GM23338 (cell line): ENCODE measurements at regions not wholly inside any gene's neighbourhood (a gene's known extent, or its start where the extent isn't known, plus 50 kb on each side); places are given as distances from the start of the nearest gene placed in this dataset.

Source experiments
- ATAC-seq: fragments of 200-7000 bp; cut with Tn5 transposase; 3 replicates; pipeline ENCODE4 v1.9.1; 2020
- DNase-seq: peaks from one replicate; pipeline ENCODE4 v3.0.0-alpha.2; 2015; ENCODE audit warnings: low spot score
- H2AFZ ChIP-seq: fragments of 200-600 bp; sonication (generic); 2 replicates; pipeline ENCODE4 v1.8.0; 2016; ENCODE audit warnings: antibody characterized with exemption, mild to moderate bottlenecking, moderate library complexity
- H3F3A ChIP-seq: fragments of 200-600 bp; sonication (generic); replicated peaks from 2 replicates; pipeline ENCODE4 v1.8.0; 2017; ENCODE audit warnings: antibody characterized with exemption, mixed run types, low read depth
- H3K27ac ChIP-seq: fragments of 200-600 bp; sonication (generic); 2 replicates; pipeline ENCODE4 v1.6.1; 2016; ENCODE audit warnings: low read depth
- H3K27me3 ChIP-seq: fragments of 200-600 bp; sonication (generic); 2 replicates; pipeline ENCODE4 v1.8.0; 2016; ENCODE audit warnings: mild to moderate bottlenecking, mixed run types, moderate library complexity; ENCODE audit not compliant: insufficient read depth
- H3K36me3 ChIP-seq: fragments of 200-600 bp; sonication (generic); 2 replicates; pipeline ENCODE4 v1.8.0; 2016; ENCODE audit warnings: mild to moderate bottlenecking; ENCODE audit not compliant: insufficient read depth
- H3K4me1 ChIP-seq: fragments of 200-600 bp; sonication (generic); 2 replicates; pipeline ENCODE4 v1.8.0; 2016; ENCODE audit warnings: mild to moderate bottlenecking, moderate library complexity; ENCODE audit not compliant: insufficient read depth
- H3K4me2 ChIP-seq: fragments of 200-600 bp; sonication (generic); 2 replicates; pipeline ENCODE4 v1.7.1; 2017; ENCODE audit warnings: mixed run types
- H3K4me3 ChIP-seq: fragments of 200-600 bp; sonication (generic); 2 replicates; pipeline ENCODE4 v1.6.1; 2016; ENCODE audit warnings: mixed run types
- H3K79me2 ChIP-seq: fragments of 200-600 bp; sonication (generic); replicated peaks from 2 replicates; pipeline ENCODE4 v1.8.0; 2017; ENCODE audit warnings: mild to moderate bottlenecking; ENCODE audit not compliant: insufficient read depth
- H3K9me2 ChIP-seq: fragments of 200-600 bp; sonication (generic); 2 replicates; pipeline ENCODE4 v1.8.0; 2017; ENCODE audit not compliant: insufficient read depth
- H4K20me1 ChIP-seq: fragments of 200-600 bp; sonication (generic); replicated peaks from 2 replicates; pipeline ENCODE4 v1.8.0; 2017; ENCODE audit warnings: mild to moderate bottlenecking; ENCODE audit not compliant: insufficient read depth
- H3K27ac Mint-ChIP-seq: 2 replicates; pipeline ENCODE4 v1.8.0; 2020; ENCODE audit warnings: inconsistent platforms, mild to moderate bottlenecking, moderate library complexity, mixed read lengths
- H3K27me3 Mint-ChIP-seq: 3 replicates; pipeline ENCODE4 v1.8.0; 2022; ENCODE audit warnings: low read depth, mild to moderate bottlenecking, moderate library complexity, mixed read lengths, inconsistent platforms; ENCODE audit not compliant: insufficient read depth, poor library complexity
- H3K36me3 Mint-ChIP-seq: 3 replicates; pipeline ENCODE4 v1.8.0; 2021; ENCODE audit warnings: low read depth, mild to moderate bottlenecking, inconsistent platforms, moderate library complexity, mixed read lengths
- H3K4me1 Mint-ChIP-seq: 3 replicates; pipeline ENCODE4 v1.8.0; 2020; ENCODE audit warnings: mild to moderate bottlenecking, inconsistent platforms, mixed read lengths
- H3K4me3 Mint-ChIP-seq: 3 replicates; pipeline ENCODE4 v1.8.0; 2021; ENCODE audit warnings: moderate library complexity, mild to moderate bottlenecking, inconsistent platforms, mixed read lengths
- H3K9me3 Mint-ChIP-seq: 3 replicates; pipeline ENCODE4 v1.8.0; 2020; ENCODE audit warnings: moderate library complexity, mild to moderate bottlenecking, inconsistent platforms, mixed read lengths
- CREB1 ChIP-seq: fragments of 250-450 bp; sonication (Bioruptor Pico); IDR thresholded peaks from 2 replicates; pipeline ENCODE4 v1.5.0; 2020; ENCODE audit warnings: low read depth, mild to moderate bottlenecking, moderate library complexity
- EZH2 ChIP-seq: fragments of 200-600 bp; sonication (generic); IDR thresholded peaks from one replicate; pipeline ENCODE4 v1.8.0; 2017; ENCODE audit warnings: antibody characterized with exemption, mild to moderate bottlenecking, low read depth; ENCODE audit not compliant: unreplicated experiment
- EZH2phosphoT487 ChIP-seq: fragments of 200-600 bp; sonication (generic); IDR thresholded peaks from one replicate; pipeline ENCODE4 v1.8.1; 2018; ENCODE audit warnings: antibody characterized with exemption; ENCODE audit not compliant: unreplicated experiment
- JUNB ChIP-seq: IDR thresholded peaks from one replicate; pipeline ENCODE4 v1.6.1; 2016; ENCODE audit warnings: antibody characterized with exemption; ENCODE audit not compliant: unreplicated experiment
- NANOG ChIP-seq: IDR thresholded peaks from 2 replicates; pipeline ENCODE4 v1.6.1; 2016; ENCODE audit warnings: antibody characterized with exemption, borderline replicate concordance
- POLR2AphosphoS5 ChIP-seq: IDR thresholded peaks from 2 replicates; pipeline ENCODE4 v1.6.1; 2016; ENCODE audit warnings: antibody characterized with exemption, low read depth
- STAT1 ChIP-seq: IDR thresholded peaks from one replicate; pipeline ENCODE4 v1.6.1; 2016; ENCODE audit warnings: antibody characterized with exemption; ENCODE audit not compliant: unreplicated experiment
- ZNF114 ChIP-seq: fragments of 250-450 bp; sonication (Bioruptor Pico); IDR thresholded peaks from 2 replicates; pipeline ENCODE4 v1.5.0; 2020; ENCODE audit warnings: mild to moderate bottlenecking, moderate library complexity
- ZNF331 ChIP-seq: fragments of 250-450 bp; sonication (Bioruptor Pico); IDR thresholded peaks from 2 replicates; pipeline ENCODE4 v1.5.0; 2020; ENCODE audit warnings: low read depth, mild to moderate bottlenecking, moderate library complexity
- TF ChIP-seq, protein P1 (sequence below), 2 experiments: fragments of 200-600 bp in 1 of 2; sonication (generic) in 1 of 2; conservative IDR thresholded peaks; 2 replicates each; pipeline versions ENCODE4 v1.5.1 to v1.6.1; 2016 to 2017; ENCODE audit warnings: antibody characterized with exemption in 2 of 2, low read depth in 2 of 2, mild to moderate bottlenecking in 2 of 2, moderate library complexity in 1 of 2
- TF ChIP-seq, protein P2 (sequence below): fragments of 250-450 bp; sonication (Bioruptor Pico); IDR thresholded peaks from 2 replicates; pipeline ENCODE4 v1.5.0; 2020; ENCODE audit warnings: mild to moderate bottlenecking, moderate library complexity
- TF ChIP-seq, protein P3 (sequence below): IDR thresholded peaks from 2 replicates; pipeline ENCODE4 v1.6.1; 2016; ENCODE audit warnings: antibody characterized with exemption
- TF ChIP-seq, protein P4 (sequence below): IDR thresholded peaks from one replicate; pipeline ENCODE4 v1.6.1; 2018; ENCODE audit warnings: antibody characterized with exemption; ENCODE audit not compliant: unreplicated experiment

DNA sequence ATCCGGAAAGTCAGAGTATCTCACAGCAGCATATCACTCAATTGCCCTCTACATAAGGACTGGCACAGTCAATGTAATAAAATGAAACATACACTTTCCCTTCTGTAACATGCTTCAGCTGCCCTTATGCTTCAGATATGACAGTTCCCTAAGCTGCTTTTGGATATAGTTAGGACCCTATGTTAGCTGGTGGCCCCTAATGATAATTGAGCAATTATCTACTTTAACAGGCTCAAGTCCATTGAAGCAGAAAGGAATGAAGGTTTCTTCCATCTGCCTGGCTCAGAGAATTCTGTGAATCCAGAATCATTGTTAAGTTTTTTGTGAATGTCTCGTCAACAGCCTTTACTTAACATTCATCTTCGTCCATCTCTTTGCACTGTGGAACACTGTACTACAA is 951.2 kb upstream of the DIAPH2 start:
- Histone ChIP-seq H3K4me1 (no peaks in the 10 kb centered on the region), H3K4me2 (no peak overlapping the region), H3K27ac (no peak overlapping the region), H4K20me1 (no peaks in the 10 kb centered on the region), H3K36me3 (no peaks in the 10 kb centered on the region), H3F3A (no peaks in the 10 kb centered on the region), H3K4me3 (no peak overlapping the region), H3K79me2 (no peaks in the 10 kb centered on the region), H3K9me2 (no peaks in the 10 kb centered on the region), H3K27me3 (no peaks in the 10 kb centered on the region), H2AFZ (no peak overlapping the region)
- TF ChIP-seq ZNF114 (CRISPR knock-in tag) = no peak
- TF ChIP-seq, protein P1, sequence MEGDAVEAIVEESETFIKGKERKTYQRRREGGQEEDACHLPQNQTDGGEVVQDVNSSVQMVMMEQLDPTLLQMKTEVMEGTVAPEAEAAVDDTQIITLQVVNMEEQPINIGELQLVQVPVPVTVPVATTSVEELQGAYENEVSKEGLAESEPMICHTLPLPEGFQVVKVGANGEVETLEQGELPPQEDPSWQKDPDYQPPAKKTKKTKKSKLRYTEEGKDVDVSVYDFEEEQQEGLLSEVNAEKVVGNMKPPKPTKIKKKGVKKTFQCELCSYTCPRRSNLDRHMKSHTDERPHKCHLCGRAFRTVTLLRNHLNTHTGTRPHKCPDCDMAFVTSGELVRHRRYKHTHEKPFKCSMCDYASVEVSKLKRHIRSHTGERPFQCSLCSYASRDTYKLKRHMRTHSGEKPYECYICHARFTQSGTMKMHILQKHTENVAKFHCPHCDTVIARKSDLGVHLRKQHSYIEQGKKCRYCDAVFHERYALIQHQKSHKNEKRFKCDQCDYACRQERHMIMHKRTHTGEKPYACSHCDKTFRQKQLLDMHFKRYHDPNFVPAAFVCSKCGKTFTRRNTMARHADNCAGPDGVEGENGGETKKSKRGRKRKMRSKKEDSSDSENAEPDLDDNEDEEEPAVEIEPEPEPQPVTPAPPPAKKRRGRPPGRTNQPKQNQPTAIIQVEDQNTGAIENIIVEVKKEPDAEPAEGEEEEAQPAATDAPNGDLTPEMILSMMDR (conservative IDR thresholded peaks at IDR 0.05; ENCODE audit: low read depth in 2 of 2) = no peak
- no peak for TF ChIP-seq ZNF331 (CRISPR knock-in tag)
- TF ChIP-seq EZH2 = no peak
- TF ChIP-seq STAT1 = no peak
- TF ChIP-seq JUNB = no peak
- TF ChIP-seq, protein P2, sequence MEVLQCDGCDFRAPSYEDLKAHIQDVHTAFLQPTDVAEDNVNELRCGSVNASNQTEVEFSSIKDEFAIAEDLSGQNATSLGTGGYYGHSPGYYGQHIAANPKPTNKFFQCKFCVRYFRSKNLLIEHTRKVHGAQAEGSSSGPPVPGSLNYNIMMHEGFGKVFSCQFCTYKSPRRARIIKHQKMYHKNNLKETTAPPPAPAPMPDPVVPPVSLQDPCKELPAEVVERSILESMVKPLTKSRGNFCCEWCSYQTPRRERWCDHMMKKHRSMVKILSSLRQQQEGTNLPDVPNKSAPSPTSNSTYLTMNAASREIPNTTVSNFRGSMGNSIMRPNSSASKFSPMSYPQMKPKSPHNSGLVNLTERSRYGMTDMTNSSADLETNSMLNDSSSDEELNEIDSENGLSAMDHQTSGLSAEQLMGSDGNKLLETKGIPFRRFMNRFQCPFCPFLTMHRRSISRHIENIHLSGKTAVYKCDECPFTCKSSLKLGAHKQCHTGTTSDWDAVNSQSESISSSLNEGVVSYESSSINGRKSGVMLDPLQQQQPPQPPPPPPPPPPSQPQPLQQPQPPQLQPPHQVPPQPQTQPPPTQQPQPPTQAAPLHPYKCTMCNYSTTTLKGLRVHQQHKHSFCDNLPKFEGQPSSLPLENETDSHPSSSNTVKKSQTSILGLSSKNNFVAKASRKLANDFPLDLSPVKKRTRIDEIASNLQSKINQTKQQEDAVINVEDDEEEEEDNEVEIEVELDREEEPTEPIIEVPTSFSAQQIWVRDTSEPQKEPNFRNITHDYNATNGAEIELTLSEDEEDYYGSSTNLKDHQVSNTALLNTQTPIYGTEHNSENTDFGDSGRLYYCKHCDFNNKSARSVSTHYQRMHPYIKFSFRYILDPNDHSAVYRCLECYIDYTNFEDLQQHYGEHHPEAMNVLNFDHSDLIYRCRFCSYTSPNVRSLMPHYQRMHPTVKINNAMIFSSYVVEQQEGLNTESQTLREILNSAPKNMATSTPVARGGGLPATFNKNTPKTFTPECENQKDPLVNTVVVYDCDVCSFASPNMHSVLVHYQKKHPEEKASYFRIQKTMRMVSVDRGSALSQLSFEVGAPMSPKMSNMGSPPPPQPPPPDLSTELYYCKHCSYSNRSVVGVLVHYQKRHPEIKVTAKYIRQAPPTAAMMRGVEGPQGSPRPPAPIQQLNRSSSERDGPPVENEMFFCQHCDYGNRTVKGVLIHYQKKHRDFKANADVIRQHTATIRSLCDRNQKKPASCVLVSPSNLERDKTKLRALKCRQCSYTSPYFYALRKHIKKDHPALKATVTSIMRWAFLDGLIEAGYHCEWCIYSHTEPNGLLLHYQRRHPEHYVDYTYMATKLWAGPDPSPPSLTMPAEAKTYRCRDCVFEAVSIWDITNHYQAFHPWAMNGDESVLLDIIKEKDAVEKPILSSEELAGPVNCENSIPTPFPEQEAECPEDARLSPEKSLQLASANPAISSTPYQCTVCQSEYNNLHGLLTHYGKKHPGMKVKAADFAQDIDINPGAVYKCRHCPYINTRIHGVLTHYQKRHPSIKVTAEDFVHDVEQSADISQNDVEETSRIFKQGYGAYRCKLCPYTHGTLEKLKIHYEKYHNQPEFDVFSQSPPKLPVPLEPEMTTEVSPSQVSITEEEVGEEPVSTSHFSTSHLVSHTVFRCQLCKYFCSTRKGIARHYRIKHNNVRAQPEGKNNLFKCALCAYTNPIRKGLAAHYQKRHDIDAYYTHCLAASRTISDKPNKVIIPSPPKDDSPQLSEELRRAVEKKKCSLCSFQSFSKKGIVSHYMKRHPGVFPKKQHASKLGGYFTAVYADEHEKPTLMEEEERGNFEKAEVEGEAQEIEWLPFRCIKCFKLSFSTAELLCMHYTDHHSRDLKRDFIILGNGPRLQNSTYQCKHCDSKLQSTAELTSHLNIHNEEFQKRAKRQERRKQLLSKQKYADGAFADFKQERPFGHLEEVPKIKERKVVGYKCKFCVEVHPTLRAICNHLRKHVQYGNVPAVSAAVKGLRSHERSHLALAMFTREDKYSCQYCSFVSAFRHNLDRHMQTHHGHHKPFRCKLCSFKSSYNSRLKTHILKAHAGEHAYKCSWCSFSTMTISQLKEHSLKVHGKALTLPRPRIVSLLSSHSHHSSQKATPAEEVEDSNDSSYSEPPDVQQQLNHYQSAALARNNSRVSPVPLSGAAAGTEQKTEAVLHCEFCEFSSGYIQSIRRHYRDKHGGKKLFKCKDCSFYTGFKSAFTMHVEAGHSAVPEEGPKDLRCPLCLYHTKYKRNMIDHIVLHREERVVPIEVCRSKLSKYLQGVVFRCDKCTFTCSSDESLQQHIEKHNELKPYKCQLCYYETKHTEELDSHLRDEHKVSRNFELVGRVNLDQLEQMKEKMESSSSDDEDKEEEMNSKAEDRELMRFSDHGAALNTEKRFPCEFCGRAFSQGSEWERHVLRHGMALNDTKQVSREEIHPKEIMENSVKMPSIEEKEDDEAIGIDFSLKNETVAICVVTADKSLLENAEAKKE = no peak
- no peak for TF ChIP-seq NANOG
- no peak for TF ChIP-seq CREB1 (CRISPR knock-in tag)
- TF ChIP-seq, protein P3, sequence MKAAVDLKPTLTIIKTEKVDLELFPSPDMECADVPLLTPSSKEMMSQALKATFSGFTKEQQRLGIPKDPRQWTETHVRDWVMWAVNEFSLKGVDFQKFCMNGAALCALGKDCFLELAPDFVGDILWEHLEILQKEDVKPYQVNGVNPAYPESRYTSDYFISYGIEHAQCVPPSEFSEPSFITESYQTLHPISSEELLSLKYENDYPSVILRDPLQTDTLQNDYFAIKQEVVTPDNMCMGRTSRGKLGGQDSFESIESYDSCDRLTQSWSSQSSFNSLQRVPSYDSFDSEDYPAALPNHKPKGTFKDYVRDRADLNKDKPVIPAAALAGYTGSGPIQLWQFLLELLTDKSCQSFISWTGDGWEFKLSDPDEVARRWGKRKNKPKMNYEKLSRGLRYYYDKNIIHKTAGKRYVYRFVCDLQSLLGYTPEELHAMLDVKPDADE = no peak
- TF ChIP-seq EZH2phosphoT487 = no peak
- TF ChIP-seq, protein P4, sequence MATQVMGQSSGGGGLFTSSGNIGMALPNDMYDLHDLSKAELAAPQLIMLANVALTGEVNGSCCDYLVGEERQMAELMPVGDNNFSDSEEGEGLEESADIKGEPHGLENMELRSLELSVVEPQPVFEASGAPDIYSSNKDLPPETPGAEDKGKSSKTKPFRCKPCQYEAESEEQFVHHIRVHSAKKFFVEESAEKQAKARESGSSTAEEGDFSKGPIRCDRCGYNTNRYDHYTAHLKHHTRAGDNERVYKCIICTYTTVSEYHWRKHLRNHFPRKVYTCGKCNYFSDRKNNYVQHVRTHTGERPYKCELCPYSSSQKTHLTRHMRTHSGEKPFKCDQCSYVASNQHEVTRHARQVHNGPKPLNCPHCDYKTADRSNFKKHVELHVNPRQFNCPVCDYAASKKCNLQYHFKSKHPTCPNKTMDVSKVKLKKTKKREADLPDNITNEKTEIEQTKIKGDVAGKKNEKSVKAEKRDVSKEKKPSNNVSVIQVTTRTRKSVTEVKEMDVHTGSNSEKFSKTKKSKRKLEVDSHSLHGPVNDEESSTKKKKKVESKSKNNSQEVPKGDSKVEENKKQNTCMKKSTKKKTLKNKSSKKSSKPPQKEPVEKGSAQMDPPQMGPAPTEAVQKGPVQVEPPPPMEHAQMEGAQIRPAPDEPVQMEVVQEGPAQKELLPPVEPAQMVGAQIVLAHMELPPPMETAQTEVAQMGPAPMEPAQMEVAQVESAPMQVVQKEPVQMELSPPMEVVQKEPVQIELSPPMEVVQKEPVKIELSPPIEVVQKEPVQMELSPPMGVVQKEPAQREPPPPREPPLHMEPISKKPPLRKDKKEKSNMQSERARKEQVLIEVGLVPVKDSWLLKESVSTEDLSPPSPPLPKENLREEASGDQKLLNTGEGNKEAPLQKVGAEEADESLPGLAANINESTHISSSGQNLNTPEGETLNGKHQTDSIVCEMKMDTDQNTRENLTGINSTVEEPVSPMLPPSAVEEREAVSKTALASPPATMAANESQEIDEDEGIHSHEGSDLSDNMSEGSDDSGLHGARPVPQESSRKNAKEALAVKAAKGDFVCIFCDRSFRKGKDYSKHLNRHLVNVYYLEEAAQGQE = no peak
- no peak for TF ChIP-seq POLR2AphosphoS5
- ATAC-seq (no peak), DNase-seq (no peak)
- no peaks in the 10 kb centered on the region for H3K27me3 Mint-ChIP-seq
- no peaks in the 10 kb centered on the region for H3K4me1 Mint-ChIP-seq
- no peaks in the 10 kb centered on the region for H3K36me3 Mint-ChIP-seq
- H3K27ac Mint-ChIP-seq = no peak overlapping the region
- H3K4me3 Mint-ChIP-seq = no peak overlapping the region
- H3K9me3 Mint-ChIP-seq = no peaks in the 10 kb centered on the region
